Mammary epithelial cell (primary cell): ENCODE measurements at regions not wholly inside any gene's neighbourhood (a gene's known extent, or its start where the extent isn't known, plus 50 kb on each side); places are given as distances from the start of the nearest gene placed in this dataset.

Experiments
- EZH2 ChIP-seq: IDR thresholded peaks from 2 replicates; pipeline ENCODE4 v1.6.1; 2012; ENCODE audit warnings: low read length, inconsistent platforms, borderline replicate concordance
- TF ChIP-seq, protein P1 (sequence below), 2 donors: IDR thresholded peaks in 1 of 2; conservative IDR thresholded peaks in 1 of 2; 2 replicates each; pipeline ENCODE4 v1.5.1; 2011 to 2012; ENCODE audit warnings: inconsistent platforms in 2 of 2, low read length in 2 of 2, mild to moderate bottlenecking in 2 of 2, control low read depth in 1 of 2, low read depth in 1 of 2; ENCODE audit not compliant: insufficient read depth in 1 of 2; ENCODE audit errors: extremely low read depth in 1 of 2

DNA sequence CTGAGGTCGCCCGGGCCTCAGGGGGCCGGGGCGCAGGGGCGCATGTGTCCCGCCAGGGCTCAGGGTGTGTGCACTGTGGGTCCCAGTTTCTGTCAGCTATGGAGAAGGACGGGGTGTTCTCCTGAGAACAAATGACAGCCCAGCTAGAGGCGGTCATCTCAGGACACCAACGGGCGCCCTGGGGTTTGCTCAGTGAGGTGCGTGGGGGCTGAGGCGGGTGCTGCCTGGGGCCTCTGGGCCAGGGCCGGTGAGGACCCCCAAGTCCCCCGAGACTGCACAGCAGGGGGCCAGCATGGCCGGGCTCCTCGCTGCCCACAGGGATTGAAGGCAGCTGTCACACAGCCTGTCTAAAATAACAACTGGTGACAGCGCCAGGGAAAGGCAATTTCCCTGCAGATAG, 808.8 kb upstream of the SOX11 start:
- TF ChIP-seq, protein P1, sequence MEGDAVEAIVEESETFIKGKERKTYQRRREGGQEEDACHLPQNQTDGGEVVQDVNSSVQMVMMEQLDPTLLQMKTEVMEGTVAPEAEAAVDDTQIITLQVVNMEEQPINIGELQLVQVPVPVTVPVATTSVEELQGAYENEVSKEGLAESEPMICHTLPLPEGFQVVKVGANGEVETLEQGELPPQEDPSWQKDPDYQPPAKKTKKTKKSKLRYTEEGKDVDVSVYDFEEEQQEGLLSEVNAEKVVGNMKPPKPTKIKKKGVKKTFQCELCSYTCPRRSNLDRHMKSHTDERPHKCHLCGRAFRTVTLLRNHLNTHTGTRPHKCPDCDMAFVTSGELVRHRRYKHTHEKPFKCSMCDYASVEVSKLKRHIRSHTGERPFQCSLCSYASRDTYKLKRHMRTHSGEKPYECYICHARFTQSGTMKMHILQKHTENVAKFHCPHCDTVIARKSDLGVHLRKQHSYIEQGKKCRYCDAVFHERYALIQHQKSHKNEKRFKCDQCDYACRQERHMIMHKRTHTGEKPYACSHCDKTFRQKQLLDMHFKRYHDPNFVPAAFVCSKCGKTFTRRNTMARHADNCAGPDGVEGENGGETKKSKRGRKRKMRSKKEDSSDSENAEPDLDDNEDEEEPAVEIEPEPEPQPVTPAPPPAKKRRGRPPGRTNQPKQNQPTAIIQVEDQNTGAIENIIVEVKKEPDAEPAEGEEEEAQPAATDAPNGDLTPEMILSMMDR (conservative IDR thresholded peaks at IDR 0.05 in 1 of 2, IDR thresholded peaks at IDR 0.05 in 1 of 2; ENCODE audit: extremely low read depth in 1 of 2, insufficient read depth in 1 of 2, low read depth in 1 of 2, low read length in 2 of 2), result no peak
- TF ChIP-seq EZH2, result no peak
